ENCODE measurements at regions not wholly inside any gene's neighbourhood (a gene's known extent, or its start where the extent isn't known, plus 50 kb on each side); places are given as distances from the start of the nearest gene placed in this dataset.

GRCh38 chr3:187823746-187824145, 78.5 kb upstream of the BCL6 start:
- DNase-seq (ENCODE audit: low read depth, low spot score) = no peak

GRCh38 chr3:187827723-187828122, 82.5 kb upstream of the BCL6 start:
- no peak for DNase-seq (ENCODE audit: low read depth, low spot score)

- DNase-seq (ENCODE audit: low read depth, low spot score) = no peak
Measured at GRCh38 chr3:187828579-187829452, 83.5 kb upstream of the BCL6 start.

- no peak for DNase-seq (ENCODE audit: low read depth, low spot score)
Measured at GRCh38 chr3:187830181-187830580, 84.9 kb upstream of the BCL6 start.

GRCh38 chr3:187831125-187832051, 86.1 kb upstream of the BCL6 start:
- no peak for DNase-seq (ENCODE audit: low read depth, low spot score)

GRCh38 chr3:187832202-187832601, 86.9 kb upstream of the BCL6 start:
- no peak for DNase-seq (ENCODE audit: low read depth, low spot score)

GRCh38 chr3:187833375-187833774, 88.1 kb upstream of the BCL6 start:
- no peak for DNase-seq (ENCODE audit: low read depth, low spot score)

GRCh38 chr3:187833799-187834578, 88.7 kb upstream of the BCL6 start:
- DNase-seq (ENCODE audit: low read depth, low spot score) = no peak

- peak; percentile 44 for DNase-seq (ENCODE audit: low read depth, low spot score)
Measured at GRCh38 chr3:187836823-187837770, 91.8 kb upstream of the BCL6 start.

- no peak for DNase-seq (ENCODE audit: low read depth, low spot score)
Measured at GRCh38 chr3:187838016-187838540, 92.8 kb upstream of the BCL6 start.

- DNase-seq (ENCODE audit: low read depth, low spot score) = no peak
Measured at GRCh38 chr3:187839422-187839821, 94.2 kb upstream of the BCL6 start.

- no peak for DNase-seq (ENCODE audit: low read depth, low spot score)
Measured at GRCh38 chr3:187840856-187841255, 95.6 kb upstream of the BCL6 start.

- DNase-seq (ENCODE audit: low read depth, low spot score) = no peak
Measured at GRCh38 chr3:187841560-187841959, 96.3 kb upstream of the BCL6 start.

- no peak for DNase-seq (ENCODE audit: low read depth, low spot score)
Measured at GRCh38 chr3:187843654-187844053, 98.4 kb upstream of the BCL6 start.

GRCh38 chr3:187844708-187845107, 99.4 kb upstream of the BCL6 start:
- DNase-seq (ENCODE audit: low read depth, low spot score) = no peak

GRCh38 chr3:187845826-187846225, 100.6 kb upstream of the BCL6 start:
- no peak for DNase-seq (ENCODE audit: low read depth, low spot score)

- no peak for DNase-seq (ENCODE audit: low read depth, low spot score)
Measured at GRCh38 chr3:187848401-187848800, 103.1 kb upstream of the BCL6 start.

- no peak for DNase-seq (ENCODE audit: low read depth, low spot score)
Measured at GRCh38 chr3:187849016-187849654, 103.9 kb upstream of the BCL6 start.

- DNase-seq (ENCODE audit: low read depth, low spot score) = no peak
Measured at GRCh38 chr3:187850258-187850921, 105.1 kb upstream of the BCL6 start.

All from smooth muscle cell of the brain vasculature (primary cell).